ENCODE measurements at regions not wholly inside any gene's neighbourhood (a gene's known extent, or its start where the extent isn't known, plus 50 kb on each side); places are given as distances from the start of the nearest gene placed in this dataset.

DNA sequence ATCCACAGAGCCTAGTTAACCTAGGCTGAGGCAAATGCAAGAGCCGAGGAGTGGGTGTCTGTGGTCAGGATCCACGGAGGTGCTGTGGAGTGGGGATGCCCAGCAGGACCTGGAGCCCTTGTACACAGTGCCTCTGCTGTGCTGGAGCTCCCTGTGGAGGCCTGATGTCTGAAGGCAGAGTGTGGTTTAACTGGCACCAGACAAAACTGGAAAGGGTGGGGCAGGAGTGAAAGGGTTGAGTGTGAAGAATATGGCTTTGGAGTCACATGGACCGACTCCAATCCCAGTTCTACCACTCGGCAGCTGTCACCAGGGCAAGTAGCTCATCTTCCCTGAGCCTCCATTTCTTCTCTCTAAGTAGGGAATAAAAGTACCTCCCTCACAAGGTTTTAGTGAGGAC, 60.3 kb upstream of the GPR12 start:
- TF ChIP-seq SRF (IDR thresholded peaks at IDR 0.05; ENCODE audit: low read depth) (no peak), SP1 (IDR thresholded peaks at IDR 0.05; ENCODE audit: low read depth) (no peak), POLR2A (IDR thresholded peaks at IDR 0.05; ENCODE audit: borderline replicate concordance, extremely low read depth, insufficient read depth, insufficient read length) (no peak)
- TF ChIP-seq, protein P1, sequence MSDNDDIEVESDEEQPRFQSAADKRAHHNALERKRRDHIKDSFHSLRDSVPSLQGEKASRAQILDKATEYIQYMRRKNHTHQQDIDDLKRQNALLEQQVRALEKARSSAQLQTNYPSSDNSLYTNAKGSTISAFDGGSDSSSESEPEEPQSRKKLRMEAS (IDR thresholded peaks at IDR 0.05): no peak
